ENCODE measurements at regions not wholly inside any gene's neighbourhood (a gene's known extent, or its start where the extent isn't known, plus 50 kb on each side); places are given as distances from the start of the nearest gene placed in this dataset.

- DNase-seq, result no peak
Measured at GRCh38 chr5:4137781-4138180, 542.1 kb downstream of the IRX1 start.

DNA sequence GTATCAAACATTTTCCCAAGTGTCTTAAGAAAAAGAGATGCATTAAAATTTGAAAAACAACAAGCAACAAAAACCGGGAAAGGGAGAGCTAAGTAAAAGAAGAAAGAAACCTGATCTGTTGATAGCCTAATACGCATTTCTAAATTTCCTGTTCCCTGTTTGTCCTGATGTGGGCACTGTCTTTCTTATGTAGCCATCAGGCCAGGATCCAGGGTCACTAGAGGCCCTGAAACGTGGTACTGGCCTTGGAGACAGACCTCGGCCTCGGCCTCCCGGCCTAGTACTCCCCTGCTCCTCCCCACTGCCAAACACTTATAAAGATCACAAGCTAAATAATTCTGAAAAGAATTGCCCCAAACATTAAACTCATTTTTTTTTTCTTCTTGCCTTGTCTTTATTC lies 547.2 kb downstream of the IRX1 start:
- DNase-seq, result no peak

DNA sequence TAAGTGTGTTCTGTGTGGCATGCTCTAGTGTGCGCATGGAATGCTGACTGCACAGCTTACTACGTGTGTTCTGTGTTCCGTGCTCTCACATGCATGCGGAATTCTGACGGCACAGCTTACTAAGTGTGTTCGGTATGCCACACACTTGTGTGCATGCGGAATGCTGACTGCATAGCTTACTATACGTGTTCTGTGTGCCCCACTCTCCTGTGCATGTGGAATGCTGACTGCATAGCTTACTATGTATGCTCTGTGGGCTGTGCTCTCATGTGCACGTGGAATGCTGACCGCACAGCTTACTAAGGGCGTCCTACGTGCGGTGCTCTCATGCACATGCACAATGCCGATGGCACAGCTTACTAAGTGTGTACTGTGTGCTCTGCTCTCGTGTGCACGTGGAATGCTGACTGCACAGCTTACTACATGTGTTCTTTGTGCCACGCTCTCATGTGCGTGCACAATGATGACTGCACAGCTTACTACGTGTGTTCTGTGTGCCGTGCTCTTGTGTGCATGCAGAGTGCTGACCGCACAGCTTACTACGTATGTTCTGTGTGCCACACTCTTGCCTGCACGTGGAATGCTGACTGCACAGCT lies 548.9 kb downstream of the IRX1 start:
- DNase-seq, result no peak

GRCh38 chr5:4145511-4145910 lies 549.9 kb downstream of the IRX1 start:
- DNase-seq, result no peak

- no peak for DNase-seq
Measured at GRCh38 chr5:4148009-4148408, 552.4 kb downstream of the IRX1 start.

DNA sequence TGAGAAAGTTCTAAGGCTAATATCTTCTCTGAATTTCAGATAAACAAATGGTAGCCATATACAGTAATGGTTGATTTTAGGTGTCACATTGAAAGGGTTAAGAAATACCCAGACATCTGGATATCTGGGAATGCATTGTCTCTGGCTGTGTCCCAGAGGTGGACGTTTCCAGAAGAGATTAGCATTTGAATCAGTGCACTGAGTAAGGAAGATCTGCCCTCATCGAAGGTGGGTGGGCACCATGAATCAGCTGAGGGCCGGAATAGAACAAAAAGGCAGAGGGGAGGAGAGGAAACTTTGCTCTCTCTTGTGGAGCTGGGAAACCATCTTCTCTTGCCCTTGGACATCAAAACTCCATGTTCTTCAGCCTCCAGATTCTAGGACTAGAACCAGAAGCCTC lies 554.4 kb downstream of the IRX1 start:
- no peak for DNase-seq

- no peak for DNase-seq
Measured at GRCh38 chr5:4156153-4156552, 560.5 kb downstream of the IRX1 start.

- no peak for DNase-seq
Measured at GRCh38 chr5:4156889-4157288, 561.3 kb downstream of the IRX1 start.

GRCh38 chr5:4158750-4159447 lies 563.3 kb downstream of the IRX1 start:
- no peak for DNase-seq

GRCh38 chr5:4159681-4160080 lies 564.0 kb downstream of the IRX1 start:
- DNase-seq, result no peak

GRCh38 chr5:4164167-4164566 lies 568.5 kb downstream of the IRX1 start:
- no peak for DNase-seq

- DNase-seq, result no peak
Measured at GRCh38 chr5:4180703-4181102, 585.1 kb downstream of the IRX1 start.

GRCh38 chr5:4182144-4182543 lies 586.5 kb downstream of the IRX1 start:
- DNase-seq, result no peak

GRCh38 chr5:4185127-4185526 lies 589.5 kb downstream of the IRX1 start:
- DNase-seq, result no peak

- DNase-seq, result no peak
Measured at GRCh38 chr5:4188704-4189103, 593.1 kb downstream of the IRX1 start.

- DNase-seq, result no peak
Measured at GRCh38 chr5:4189317-4189716, 593.7 kb downstream of the IRX1 start.

DNA sequence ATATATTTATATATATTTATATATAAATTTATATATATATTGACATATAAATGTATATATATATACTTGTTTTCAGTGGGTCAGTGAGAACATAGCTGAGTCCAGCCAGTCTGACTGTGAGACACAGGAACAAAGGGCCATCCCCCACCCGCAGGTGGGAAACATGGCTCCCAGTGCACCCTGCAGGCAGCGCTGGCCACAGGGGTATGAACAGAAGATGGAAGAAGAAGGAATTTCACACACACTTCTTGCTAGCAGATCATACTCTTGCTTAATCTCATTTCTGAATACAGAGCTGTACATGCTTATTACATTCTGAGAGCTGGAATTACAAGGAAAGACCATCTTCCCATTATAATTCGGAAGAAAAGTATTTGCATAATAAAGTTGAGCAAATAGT lies 595.4 kb downstream of the IRX1 start:
- no peak for DNase-seq

DNA sequence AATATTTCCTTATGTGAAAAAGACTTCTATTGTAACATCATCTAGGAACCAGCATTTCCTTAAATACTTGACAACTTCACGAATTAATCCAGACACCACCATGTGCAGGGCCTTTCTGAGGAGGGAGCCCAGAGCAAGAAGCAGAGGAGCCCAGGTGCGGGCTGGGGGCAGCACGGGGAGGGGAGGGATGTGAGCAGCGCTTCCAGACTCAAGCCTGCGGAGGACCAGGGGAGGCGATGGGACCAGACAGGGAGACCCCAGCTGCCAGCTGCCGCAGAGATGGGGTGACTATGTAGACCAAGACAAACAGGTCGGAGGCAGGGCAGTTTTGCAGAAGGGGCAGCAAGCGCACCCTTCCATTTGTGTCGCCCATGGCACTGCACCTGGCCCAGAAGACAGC lies 596.1 kb downstream of the IRX1 start:
- no peak for DNase-seq

GRCh38 chr5:4192111-4192510 lies 596.5 kb downstream of the IRX1 start:
- DNase-seq, result no peak

GRCh38 chr5:4196744-4197143 lies 601.1 kb downstream of the IRX1 start:
- no peak for DNase-seq

DNA sequence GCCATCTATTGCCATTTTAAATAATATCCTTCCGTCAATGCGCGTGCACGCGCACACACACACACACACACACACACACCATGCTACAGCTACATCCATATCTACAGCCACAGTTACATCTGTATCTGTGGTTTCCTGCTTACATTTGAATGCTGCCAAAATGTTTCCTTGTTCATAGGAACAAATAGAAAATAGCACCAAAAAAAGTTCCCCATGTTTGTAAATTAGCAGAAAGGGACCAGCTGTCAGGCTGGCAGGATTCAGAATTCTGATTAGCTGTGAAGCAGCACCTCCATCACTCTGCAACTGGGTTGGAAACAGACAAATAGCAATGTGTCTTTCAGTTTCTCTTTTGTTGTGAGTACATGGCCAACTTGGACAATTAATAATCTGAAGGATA lies 601.5 kb downstream of the IRX1 start:
- no peak for DNase-seq

DNA sequence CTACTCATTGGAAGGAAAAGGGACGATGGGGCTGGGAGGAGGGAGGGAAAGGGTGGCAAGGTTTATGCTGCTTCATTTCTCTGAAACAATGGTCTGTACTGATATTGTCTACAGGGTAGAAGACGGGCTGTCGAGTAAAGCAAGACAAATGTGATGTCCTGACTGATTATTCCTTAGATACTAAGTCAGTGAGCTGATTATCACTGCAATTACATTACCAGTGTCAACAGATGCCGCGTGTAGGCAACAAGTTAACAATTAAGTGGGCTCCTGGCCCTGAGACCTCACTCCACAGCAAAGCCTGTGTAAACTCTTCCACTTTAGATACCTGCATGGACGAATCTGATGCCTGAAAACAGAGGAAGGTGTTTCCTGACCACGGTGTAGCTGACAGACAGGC lies 602.8 kb downstream of the IRX1 start:
- DNase-seq, result no peak

DNA sequence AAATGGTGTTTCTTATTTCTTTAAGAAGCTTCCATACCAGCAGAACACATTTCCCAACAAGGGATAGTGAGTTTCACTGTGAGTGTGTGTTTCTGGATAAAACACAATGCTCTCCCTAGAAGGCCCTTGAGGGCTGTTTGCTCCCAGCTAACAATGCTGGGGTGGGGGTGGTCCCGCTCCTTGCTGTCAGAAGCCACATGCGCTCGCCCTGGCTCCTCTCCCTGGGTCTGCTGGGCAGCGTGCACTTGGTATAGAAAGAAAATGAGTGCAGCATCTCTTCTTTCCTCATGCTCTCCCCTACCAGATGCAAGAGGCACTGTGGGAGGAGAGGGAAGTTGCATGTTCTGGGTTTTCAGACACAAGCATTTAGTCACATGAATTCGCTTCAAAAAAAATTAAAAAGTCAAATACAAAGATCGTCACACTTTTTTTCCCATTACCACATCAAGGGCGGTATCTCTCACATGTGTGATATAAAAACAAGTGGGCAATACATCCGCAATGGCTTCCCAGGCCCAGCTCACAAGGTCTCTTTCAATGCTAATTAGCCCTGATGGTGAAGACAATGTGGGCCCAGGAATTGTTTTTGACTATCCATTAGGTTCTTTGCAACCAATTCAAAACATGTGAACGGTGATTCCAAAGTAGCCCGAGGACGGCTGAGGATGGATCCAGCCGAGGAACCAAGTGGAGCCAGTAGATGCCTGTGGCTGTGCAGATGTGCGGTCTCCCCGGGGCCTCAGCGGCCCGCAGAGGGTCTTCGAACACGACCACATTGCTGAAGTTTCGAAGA lies 603.6 kb downstream of the IRX1 start:
- no peak for DNase-seq

GRCh38 chr5:4203146-4203545 lies 607.5 kb downstream of the IRX1 start:
- DNase-seq, result no peak
